GM21737 (cell line): ENCODE measurements at regions not wholly inside any gene's neighbourhood (a gene's known extent, or its start where the extent isn't known, plus 50 kb on each side); places are given as distances from the start of the nearest gene placed in this dataset.
A peak's percentile ranks its signal among the peaks of the same experiment; 100 is the strongest.
"Not testable (repeated sequence)": the region's sequence is repeated elsewhere in the genome, so short reads cannot be mapped to it uniquely, and the experiment has no call there.

Source experiments
- ATAC-seq: cut with Tn5 transposase; IDR thresholded peaks from one replicate; pipeline ENCODE4 v1.9.1; 2021; ENCODE audit warnings: mild to moderate bottlenecking, moderate library complexity; ENCODE audit not compliant: unreplicated experiment

GRCh38 chr6:170150590-170150945, 140.3 kb downstream of the DLL1 start:
- no peak for ATAC-seq

- no peak for ATAC-seq
Observed at GRCh38 chr6:170149681-170150589, 140.9 kb downstream of the DLL1 start.

GRCh38 chr6:170148709-170149470, 142.0 kb downstream of the DLL1 start:
- ATAC-seq, result no peak

- ATAC-seq, result peak; percentile 54
Observed at GRCh38 chr6:170147832-170148708, 142.8 kb downstream of the DLL1 start.

- no peak for ATAC-seq
Observed at GRCh38 chr6:170147056-170147787, 143.7 kb downstream of the DLL1 start.

- ATAC-seq, result no peak
Observed at GRCh38 chr6:170146640-170147039, 144.2 kb downstream of the DLL1 start.

- ATAC-seq, result not testable (repeated sequence)
Observed at GRCh38 chr6:170146131-170146530, 144.7 kb downstream of the DLL1 start.

GRCh38 chr6:170145716-170146115, 145.2 kb downstream of the DLL1 start:
- ATAC-seq, result not testable (repeated sequence)

GRCh38 chr6:170145272-170145592, 145.6 kb downstream of the DLL1 start:
- no peak for ATAC-seq

GRCh38 chr6:170144571-170145271, 146.2 kb downstream of the DLL1 start:
- ATAC-seq, result no peak

- no peak for ATAC-seq
Observed at GRCh38 chr6:170143401-170144150, 147.3 kb downstream of the DLL1 start.

GRCh38 chr6:170142559-170142958, 148.3 kb downstream of the DLL1 start:
- ATAC-seq, result no peak

- ATAC-seq, result not testable (repeated sequence)
Observed at GRCh38 chr6:170141061-170141460, 149.8 kb downstream of the DLL1 start.

- ATAC-seq, result no peak
Observed at GRCh38 chr6:170140129-170140528, 150.7 kb downstream of the DLL1 start.

GRCh38 chr6:170139531-170139930, 151.3 kb downstream of the DLL1 start:
- ATAC-seq, result no peak

GRCh38 chr6:170139046-170139445, 151.8 kb downstream of the DLL1 start:
- ATAC-seq, result not testable (repeated sequence)

GRCh38 chr6:170137911-170138910, 152.7 kb downstream of the DLL1 start:
- no peak for ATAC-seq
